HCT116 (cell line): ENCODE measurements at regions not wholly inside any gene's neighbourhood (a gene's known extent, or its start where the extent isn't known, plus 50 kb on each side); places are given as distances from the start of the nearest gene placed in this dataset.

Experiments
- ATAC-seq: fragments of 200-7000 bp; cut with Tn5 transposase; 2 replicates; pipeline ENCODE4 v1.9.1; 2020; ENCODE audit warnings: mild to moderate bottlenecking, moderate library complexity
- BruUV-seq: library from RNA; stranded (reverse); fragments of 400-500 nt; replicated peaks from 2 replicates; lab custom pipeline; 2021; lab: Mats Ljungman, UMichigan
- CTCF ChIA-PET: fragments of 300-600 bp; sonication (Branson Sonifier 250); formaldehyde crosslinking; loops from one replicate; lab custom pipeline; 2021; ENCODE audit warnings: antibody characterized with exemption; lab: Charles Lee
- POLR2A ChIA-PET: fragments of 300-600, 350-600 bp; sonication (Branson Sonifier 250); formaldehyde crosslinking; loops from one replicate; lab custom pipeline; 2021; ENCODE audit warnings: antibody characterized with exemption; lab: Charles Lee
- RAD21 ChIA-PET, 2 experiments: fragments of 300-600 bp; sonication (Branson Sonifier 250); formaldehyde crosslinking; loops; one replicate each; lab custom pipeline; 2023; ENCODE audit warnings: low total read pairs in 2 of 2; ENCODE audit not compliant: uncharacterized antibody in 2 of 2, unreplicated experiment in 2 of 2, low non-redundant PET in 1 of 2; lab: Charles Lee
- DNase-seq: peaks from one replicate; pipeline ENCODE4 v3.0.0-alpha.2; 2010; ENCODE audit warnings: low read depth, low spot score
- H2AFZ ChIP-seq: fragments of 200-600 bp; shearing (Covaris generic), sonication (generic); 2 replicates; pipeline ENCODE4 v1.6.1; 2017; ENCODE audit warnings: low read depth, mixed run types, mixed read lengths, antibody characterized with exemption, low read length; ENCODE audit not compliant: poor library complexity, severe bottlenecking
- H3K27ac ChIP-seq: 2 replicates; pipeline ENCODE4 v1.5.1; 2012; ENCODE audit warnings: low read depth, low read length
- H3K27me3 ChIP-seq: fragments of 200-600 bp; sonication (generic); 2 replicates; pipeline ENCODE4 v1.6.1; 2016; ENCODE audit warnings: mixed run types, low read length, mixed read lengths; ENCODE audit not compliant: insufficient read depth
- H3K36me3 ChIP-seq, 2 experiments: fragments of 200-500 bp in 1 of 2; fragments of 200-600 bp in 1 of 2; sonication (Bioruptor generic) in 1 of 2; sonication (generic) in 1 of 2; 2 replicates each; pipeline versions ENCODE4 v1.5.1 to v1.6.1; 2014 to 2016; ENCODE audit warnings: low read length in 2 of 2, inconsistent platforms in 1 of 2, mixed read lengths in 1 of 2, mixed run types in 1 of 2; ENCODE audit not compliant: insufficient read depth in 2 of 2, control insufficient read depth in 1 of 2
- H3K4me1 ChIP-seq, 2 experiments: fragments of 200-600 bp in 1 of 2; sonication (generic) in 1 of 2; 2 replicates each; pipeline versions ENCODE4 v1.5.1 to v1.6.1; 2012 to 2017; ENCODE audit warnings: low read length in 2 of 2, inconsistent platforms in 1 of 2, mild to moderate bottlenecking in 1 of 2, mixed read lengths in 1 of 2, mixed run types in 1 of 2, moderate library complexity in 1 of 2; ENCODE audit not compliant: insufficient read depth in 2 of 2, control insufficient read depth in 1 of 2
- H3K4me2 ChIP-seq: fragments of 200-600 bp; sonication (generic); 2 replicates; pipeline ENCODE4 v1.6.1; 2017; ENCODE audit warnings: mixed run types, low read length, mixed read lengths
- H3K4me3 ChIP-seq, 2 experiments: fragments of 200-600 bp in 1 of 2; sonication (generic) in 1 of 2; replicated peaks in 1 of 2; 2 replicates each; pipeline ENCODE4 v1.5.1; 2011 to 2016; ENCODE audit warnings: low read length in 2 of 2, control low read depth in 1 of 2, low read depth in 1 of 2, mild to moderate bottlenecking in 1 of 2, mixed read lengths in 1 of 2, mixed run types in 1 of 2
- H3K79me2 ChIP-seq: fragments of 200-600 bp; sonication (generic); 2 replicates; pipeline ENCODE4 v1.6.1; 2017; ENCODE audit warnings: mild to moderate bottlenecking, mixed run types, low read length, moderate library complexity, mixed read lengths; ENCODE audit not compliant: insufficient read depth
- H3K9ac ChIP-seq: fragments of 200-600 bp; sonication (generic); 2 replicates; pipeline ENCODE4 v1.6.1; 2016; ENCODE audit warnings: low read length, mixed read lengths
- H3K9me2 ChIP-seq: fragments of 200-600 bp; sonication (generic), shearing (Covaris generic); 2 replicates; pipeline ENCODE4 v1.6.1; 2017; ENCODE audit warnings: mixed run types, mild to moderate bottlenecking, moderate library complexity; ENCODE audit not compliant: insufficient read depth
- H3K9me3 ChIP-seq, 2 experiments: fragments of 200-500 bp in 1 of 2; fragments of 200-600 bp in 1 of 2; sonication (Bioruptor generic) in 1 of 2; sonication (generic) in 1 of 2; 2 replicates each; pipeline ENCODE4 v1.6.1; 2014 to 2017; ENCODE audit warnings: low read length in 2 of 2, mixed read lengths in 2 of 2, inconsistent platforms in 1 of 2, low read depth in 1 of 2, mild to moderate bottlenecking in 1 of 2, mixed run types in 1 of 2, moderate library complexity in 1 of 2; ENCODE audit not compliant: control insufficient read depth in 1 of 2, insufficient read depth in 1 of 2
- H4K20me1 ChIP-seq: fragments of 200-600 bp; sonication (generic), shearing (Covaris generic); 2 replicates; pipeline ENCODE4 v1.6.1; 2017; ENCODE audit warnings: mixed run types, mild to moderate bottlenecking, moderate library complexity; ENCODE audit not compliant: insufficient read depth
- CBX3 ChIP-seq: IDR thresholded peaks from 2 replicates; pipeline ENCODE4 v1.6.1; 2012; ENCODE audit warnings: low read depth
- CEBPB ChIP-seq: IDR thresholded peaks from 2 replicates; pipeline ENCODE4 v1.6.1; 2012; ENCODE audit warnings: low read depth
- EGR1 ChIP-seq: IDR thresholded peaks from 2 replicates; pipeline ENCODE4 v1.6.1; 2012; ENCODE audit warnings: low read depth
- EZH2 ChIP-seq: fragments of 200-600 bp; sonication (generic); IDR thresholded peaks from 2 replicates; pipeline ENCODE4 v1.6.1; 2017; ENCODE audit warnings: antibody characterized with exemption, mixed run types
- EZH2phosphoT487 ChIP-seq: fragments of 200-600 bp; IDR thresholded peaks from 2 replicates; pipeline ENCODE4 v1.6.1; 2018; ENCODE audit warnings: antibody characterized with exemption, borderline replicate concordance
- FOSL1 ChIP-seq: IDR thresholded peaks from 2 replicates; pipeline ENCODE4 v1.6.1; 2012; ENCODE audit warnings: low read depth
- JUND ChIP-seq: IDR thresholded peaks from 2 replicates; pipeline ENCODE4 v1.6.1; 2012
- POLR2A ChIP-seq: IDR thresholded peaks from 2 replicates; pipeline ENCODE4 v1.7.0; 2011; ENCODE audit warnings: borderline replicate concordance; ENCODE audit not compliant: insufficient read depth, insufficient read length; ENCODE audit errors: extremely low read depth
- RAD21 ChIP-seq: IDR thresholded peaks from 2 replicates; pipeline ENCODE4 v1.6.1; 2012; ENCODE audit warnings: low read depth, mild to moderate bottlenecking
- SIN3A ChIP-seq: IDR thresholded peaks from 2 replicates; pipeline ENCODE4 v1.6.1; 2012; ENCODE audit warnings: low read depth
- SP1 ChIP-seq: IDR thresholded peaks from 2 replicates; pipeline ENCODE4 v1.6.1; 2012; ENCODE audit warnings: low read depth
- TCF7L2 ChIP-seq: IDR thresholded peaks from 2 replicates; pipeline ENCODE4 v1.7.0; 2011; ENCODE audit warnings: borderline replicate concordance, inconsistent platforms; ENCODE audit not compliant: insufficient read depth, insufficient read length; ENCODE audit errors: extremely low read depth
- YY1 ChIP-seq: IDR thresholded peaks from 2 replicates; pipeline ENCODE4 v1.6.1; 2011; ENCODE audit warnings: low read length, low read depth, moderate library complexity, mild to moderate bottlenecking; ENCODE audit not compliant: insufficient replicate concordance; ENCODE audit errors: extremely low read depth
- ZFX ChIP-seq: fragments of 450-650 bp; IDR thresholded peaks from 2 replicates; pipeline ENCODE4 v1.6.1; 2017
- ZNF274 ChIP-seq: fragments of 200-500 bp; sonication (Bioruptor generic); IDR thresholded peaks from 2 replicates; pipeline ENCODE4 v1.6.1; 2014; ENCODE audit warnings: mild to moderate bottlenecking, low read depth, low read length, inconsistent platforms
- intact Hi-C: fragments of 100-400 bp; cut with micrococcal nuclease; formaldehyde crosslinking; loops from 2 replicates; pipeline ENCODE4 v1.10.0; 2022
- TF ChIP-seq, protein P1 (sequence below): IDR thresholded peaks from 2 replicates; pipeline ENCODE4 v1.6.1; 2011; ENCODE audit warnings: mild to moderate bottlenecking, low read length, moderate library complexity; ENCODE audit not compliant: insufficient replicate concordance; ENCODE audit errors: extremely low read depth
- TF ChIP-seq, protein P2 (sequence below), 3 experiments: fragments of 200-600 bp in 1 of 3; sonication (generic) in 1 of 3; IDR thresholded peaks in 2 of 3; conservative IDR thresholded peaks in 1 of 3; 2 replicates each; pipeline ENCODE4 v1.5.1; 2012 to 2017; ENCODE audit warnings: low read depth in 2 of 3, low read length in 2 of 3, antibody characterized with exemption in 1 of 3, borderline replicate concordance in 1 of 3, control low read depth in 1 of 3, mild to moderate bottlenecking in 1 of 3, mixed read lengths in 1 of 3, mixed run types in 1 of 3, moderate library complexity in 1 of 3; ENCODE audit not compliant: insufficient read depth in 1 of 3
- TF ChIP-seq, protein P3 (sequence below): IDR thresholded peaks from 2 replicates; pipeline ENCODE4 v1.6.1; 2012

DNA sequence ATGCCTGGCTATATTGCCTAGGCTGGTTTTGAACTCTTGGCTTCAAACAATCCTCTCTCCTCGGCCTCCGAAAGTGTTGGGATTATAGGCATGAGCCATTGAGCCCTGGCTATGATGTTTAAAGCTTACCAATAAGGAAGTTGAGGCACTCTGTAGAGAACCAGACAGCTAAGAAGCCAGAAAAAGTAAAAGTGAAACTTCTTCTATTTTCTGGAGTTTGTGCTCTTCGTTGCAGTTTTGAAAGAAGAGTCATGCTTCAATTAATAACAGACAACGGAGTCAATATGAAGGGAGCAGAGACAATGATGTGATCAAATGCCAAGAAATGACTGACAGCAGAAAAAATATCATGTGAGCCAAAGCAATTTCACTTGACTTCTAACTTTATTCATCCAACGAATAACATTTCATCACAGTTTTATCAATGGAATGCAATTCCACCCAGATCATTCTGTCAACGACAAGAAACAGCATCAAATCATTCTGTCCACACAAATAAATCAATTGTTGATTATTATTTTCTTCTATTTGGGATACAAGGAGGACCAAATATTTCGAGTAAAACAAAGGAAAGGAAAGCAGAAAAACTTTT, 175.5 kb upstream of the CELF4 start (continued):
- TF ChIP-seq, protein P1, sequence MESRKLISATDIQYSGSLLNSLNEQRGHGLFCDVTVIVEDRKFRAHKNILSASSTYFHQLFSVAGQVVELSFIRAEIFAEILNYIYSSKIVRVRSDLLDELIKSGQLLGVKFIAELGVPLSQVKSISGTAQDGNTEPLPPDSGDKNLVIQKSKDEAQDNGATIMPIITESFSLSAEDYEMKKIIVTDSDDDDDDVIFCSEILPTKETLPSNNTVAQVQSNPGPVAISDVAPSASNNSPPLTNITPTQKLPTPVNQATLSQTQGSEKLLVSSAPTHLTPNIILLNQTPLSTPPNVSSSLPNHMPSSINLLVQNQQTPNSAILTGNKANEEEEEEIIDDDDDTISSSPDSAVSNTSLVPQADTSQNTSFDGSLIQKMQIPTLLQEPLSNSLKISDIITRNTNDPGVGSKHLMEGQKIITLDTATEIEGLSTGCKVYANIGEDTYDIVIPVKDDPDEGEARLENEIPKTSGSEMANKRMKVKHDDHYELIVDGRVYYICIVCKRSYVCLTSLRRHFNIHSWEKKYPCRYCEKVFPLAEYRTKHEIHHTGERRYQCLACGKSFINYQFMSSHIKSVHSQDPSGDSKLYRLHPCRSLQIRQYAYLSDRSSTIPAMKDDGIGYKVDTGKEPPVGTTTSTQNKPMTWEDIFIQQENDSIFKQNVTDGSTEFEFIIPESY = no peak
- TF ChIP-seq SP1 (no peak), ZNF274 (no peak)
- TF ChIP-seq, protein P2, sequence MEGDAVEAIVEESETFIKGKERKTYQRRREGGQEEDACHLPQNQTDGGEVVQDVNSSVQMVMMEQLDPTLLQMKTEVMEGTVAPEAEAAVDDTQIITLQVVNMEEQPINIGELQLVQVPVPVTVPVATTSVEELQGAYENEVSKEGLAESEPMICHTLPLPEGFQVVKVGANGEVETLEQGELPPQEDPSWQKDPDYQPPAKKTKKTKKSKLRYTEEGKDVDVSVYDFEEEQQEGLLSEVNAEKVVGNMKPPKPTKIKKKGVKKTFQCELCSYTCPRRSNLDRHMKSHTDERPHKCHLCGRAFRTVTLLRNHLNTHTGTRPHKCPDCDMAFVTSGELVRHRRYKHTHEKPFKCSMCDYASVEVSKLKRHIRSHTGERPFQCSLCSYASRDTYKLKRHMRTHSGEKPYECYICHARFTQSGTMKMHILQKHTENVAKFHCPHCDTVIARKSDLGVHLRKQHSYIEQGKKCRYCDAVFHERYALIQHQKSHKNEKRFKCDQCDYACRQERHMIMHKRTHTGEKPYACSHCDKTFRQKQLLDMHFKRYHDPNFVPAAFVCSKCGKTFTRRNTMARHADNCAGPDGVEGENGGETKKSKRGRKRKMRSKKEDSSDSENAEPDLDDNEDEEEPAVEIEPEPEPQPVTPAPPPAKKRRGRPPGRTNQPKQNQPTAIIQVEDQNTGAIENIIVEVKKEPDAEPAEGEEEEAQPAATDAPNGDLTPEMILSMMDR (IDR thresholded peaks at IDR 0.05 in 2 of 3, conservative IDR thresholded peaks at IDR 0.05 in 1 of 3; ENCODE audit: borderline replicate concordance in 1 of 3, insufficient read depth in 1 of 3, low read depth in 2 of 3, low read length in 2 of 3) = no peak

GRCh38 chr18:37734406-37734805, 168.8 kb upstream of the CELF4 start:
- H3K4me3 ChIP-seq = no peak overlapping the region
- no peaks in the 10 kb centered on the region for H4K20me1 ChIP-seq
- BruUV-seq = no TSS peak
- DNase-seq (no peak), ATAC-seq (no peak)
- no peak overlapping the region for H3K27ac ChIP-seq
- ChIA-PET POLR2A (no interaction called here), CTCF (no interaction called here), RAD21 (no interaction called here)
- H3K9me3 ChIP-seq = no peaks in the 10 kb centered on the region
- H3K4me2 ChIP-seq = no peak overlapping the region
- H3K9ac ChIP-seq = no peak overlapping the region
- no peaks in the 10 kb centered on the region for H3K4me1 ChIP-seq
- H2AFZ ChIP-seq = no peak overlapping the region
- no peaks in the 10 kb centered on the region for H3K9me2 ChIP-seq
- H3K79me2 ChIP-seq = no peaks in the 10 kb centered on the region
- TF ChIP-seq POLR2A (no peak), YY1 (no peak), EGR1 (no peak), CBX3 (no peak), CEBPB (no peak), JUND (no peak), ZFX (no peak), FOSL1 (no peak), SIN3A (no peak), SP1 (no peak), TCF7L2 (no peak), EZH2phosphoT487 (no peak), RAD21 (no peak), EZH2 (no peak)
- TF ChIP-seq, protein P1 = no peak
- TF ChIP-seq, protein P3, sequence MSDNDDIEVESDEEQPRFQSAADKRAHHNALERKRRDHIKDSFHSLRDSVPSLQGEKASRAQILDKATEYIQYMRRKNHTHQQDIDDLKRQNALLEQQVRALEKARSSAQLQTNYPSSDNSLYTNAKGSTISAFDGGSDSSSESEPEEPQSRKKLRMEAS = no peak
- H3K36me3 ChIP-seq = no peaks in the 10 kb centered on the region
- H3K27me3 ChIP-seq = no peaks in the 10 kb centered on the region; the same call in 1 of the 2 replicates
- intact Hi-C loops = no loop called here
